Liver (tissue), 2 donors: ENCODE measurements at regions not wholly inside any gene's neighbourhood (a gene's known extent, or its start where the extent isn't known, plus 50 kb on each side); places are given as distances from the start of the nearest gene placed in this dataset.

Source experiments
- CTCF ChIP-seq: fragments of 150-350 bp; IDR thresholded peaks from 2 replicates; pipeline ENCODE4 v1.5.1; 2017; ENCODE audit warnings: improper control_type of control experiment, low read depth, low read length; ENCODE audit not compliant: missing input control
- FOXA2 ChIP-seq: IDR thresholded peaks from 2 replicates; pipeline ENCODE4 v1.6.1; 2016; ENCODE audit warnings: antibody characterized with exemption
- donor health status: healthy.

- no peak for TF ChIP-seq CTCF
- TF ChIP-seq FOXA2: no peak
Observed at GRCh38 chr17:53607475-53607874, 215.3 kb upstream of the KIF2B start.
